Endothelial cell of umbilical vein (primary cell): ENCODE measurements at regions not wholly inside any gene's neighbourhood (a gene's known extent, or its start where the extent isn't known, plus 50 kb on each side); places are given as distances from the start of the nearest gene placed in this dataset.

Experiments used
- BruUV-seq: library from RNA; stranded (reverse); fragments of 400-500 nt; replicated peaks from 2 replicates; lab custom pipeline; 2021; lab: Mats Ljungman, UMichigan
- CTCF ChIA-PET: fragments of 300-600, 350-600 bp; sonication (Branson Sonifier 250); formaldehyde crosslinking; loops from one replicate; lab custom pipeline; 2021; ENCODE audit warnings: antibody characterized with exemption, inconsistent platforms; lab: Charles Lee
- POLR2A ChIA-PET: fragments of 300-600, 350-600 bp; sonication (Branson Sonifier 250); formaldehyde crosslinking; loops from one replicate; lab custom pipeline; 2021; ENCODE audit warnings: antibody characterized with exemption, inconsistent platforms; lab: Charles Lee
- DNase-seq: peaks from one replicate; pipeline ENCODE4 v3.0.0-alpha.2; 2011; ENCODE audit warnings: low read depth, low spot score
- FAIRE-seq: peaks from 2 replicates; lab custom pipeline; 2011; peaks lifted over from hg19 to GRCh38; lab: Jason Lieb, UNC
- H2AFZ ChIP-seq: 2 replicates; pipeline ENCODE4 v1.6.0; 2012; ENCODE audit warnings: low read depth, low read length, control low read depth, inconsistent platforms
- H3K27ac ChIP-seq: 2 replicates; pipeline ENCODE4 v1.5.1; 2011; ENCODE audit warnings: low read depth, mild to moderate bottlenecking, control low read depth, low read length, moderate library complexity; ENCODE audit not compliant: insufficient read depth
- H3K27me3 ChIP-seq, 2 experiments: 2 replicates each; pipeline versions ENCODE4 v1.6.0 to v1.6.1; 2011; ENCODE audit warnings: low read length in 2 of 2, mixed read lengths in 1 of 2; ENCODE audit not compliant: control insufficient read depth in 2 of 2, insufficient read depth in 2 of 2
- H3K36me3 ChIP-seq, 2 experiments: 2 replicates in 1 of 2; 3 replicates in 1 of 2; pipeline ENCODE4 v1.5.1; 2011; ENCODE audit warnings: low read length in 2 of 2, mild to moderate bottlenecking in 1 of 2, moderate library complexity in 1 of 2; ENCODE audit not compliant: control insufficient read depth in 2 of 2, insufficient read depth in 2 of 2; ENCODE audit errors: extremely low read depth in 1 of 2
- H3K4me1 ChIP-seq: 3 replicates; pipeline ENCODE4 v1.5.1; 2011; ENCODE audit warnings: mild to moderate bottlenecking, low read length; ENCODE audit not compliant: control insufficient read depth, insufficient read depth; ENCODE audit errors: extremely low read depth
- H3K4me2 ChIP-seq: 2 replicates; pipeline ENCODE4 v1.6.1; 2011; ENCODE audit warnings: low read length, control low read depth, mixed read lengths; ENCODE audit not compliant: insufficient read depth
- H3K4me3 ChIP-seq, 3 experiments: fragments of 200-600 bp in 1 of 3; sonication (generic), shearing (Covaris generic) in 1 of 3; replicated peaks in 1 of 3; 2 replicates each; pipeline ENCODE4 v1.5.1; 2011 to 2016; ENCODE audit warnings: control low read depth in 3 of 3, low read length in 3 of 3, mild to moderate bottlenecking in 2 of 3, inconsistent platforms in 1 of 3, low read depth in 1 of 3, moderate library complexity in 1 of 3; ENCODE audit not compliant: insufficient read depth in 1 of 3
- H3K79me2 ChIP-seq: 2 replicates; pipeline ENCODE4 v1.6.0; 2012; ENCODE audit warnings: low read length, inconsistent platforms; ENCODE audit not compliant: control insufficient read depth, insufficient read depth
- H3K9ac ChIP-seq: replicated peaks from 2 replicates; pipeline ENCODE3; 2011; ENCODE audit warnings: low read length, control low read depth; ENCODE audit not compliant: insufficient read depth; ENCODE audit errors: extremely low read depth
- H3K9me1 ChIP-seq: replicated peaks from 3 replicates; pipeline ENCODE4 v1.6.0; 2011; ENCODE audit warnings: mild to moderate bottlenecking, low read length; ENCODE audit not compliant: control insufficient read depth, insufficient read depth; ENCODE audit errors: extremely low read depth
- H3K9me3 ChIP-seq: replicated peaks from 2 replicates; pipeline ENCODE4 v1.5.1; 2012; ENCODE audit warnings: low read length, inconsistent platforms; ENCODE audit not compliant: control insufficient read depth, insufficient read depth
- H4K20me1 ChIP-seq: replicated peaks from 2 replicates; pipeline ENCODE3; 2011; ENCODE audit warnings: mild to moderate bottlenecking, low read length; ENCODE audit not compliant: control insufficient read depth, insufficient read depth; ENCODE audit errors: extremely low read depth
- EZH2 ChIP-seq: IDR thresholded peaks from 2 replicates; pipeline ENCODE4 v1.6.1; 2012; ENCODE audit warnings: borderline replicate concordance, low read depth, mild to moderate bottlenecking, moderate library complexity, low read length, inconsistent platforms; ENCODE audit not compliant: severe bottlenecking
- FOS ChIP-seq: IDR thresholded peaks from 2 replicates; pipeline ENCODE4 v1.6.1; 2011; ENCODE audit warnings: mild to moderate bottlenecking, low read length, moderate library complexity, borderline replicate concordance; ENCODE audit not compliant: insufficient read depth
- GATA2 ChIP-seq: IDR thresholded peaks from 2 replicates; pipeline ENCODE4 v1.7.0; 2011; ENCODE audit warnings: low read depth, mild to moderate bottlenecking, moderate library complexity, mixed read lengths, low read length; ENCODE audit not compliant: insufficient read length, insufficient read depth
- JUN ChIP-seq: IDR thresholded peaks from 2 replicates; pipeline ENCODE4 v1.6.1; 2011; ENCODE audit warnings: borderline replicate concordance, low read depth; ENCODE audit not compliant: insufficient read length, insufficient read depth
- MYC ChIP-seq: IDR thresholded peaks from one replicate; pipeline ENCODE4 v1.6.1; 2011; ENCODE audit warnings: mild to moderate bottlenecking, low read depth, low read length
- POLR2A ChIP-seq: IDR thresholded peaks from 2 replicates; pipeline ENCODE4 v1.6.1; 2012; ENCODE audit warnings: low read depth, mild to moderate bottlenecking, control low read depth, low read length
- POLR2AphosphoS5 ChIP-seq: IDR thresholded peaks from 2 replicates; pipeline ENCODE4 v1.6.1; 2012; ENCODE audit warnings: low read depth, mild to moderate bottlenecking, control low read depth, low read length, moderate library complexity; ENCODE audit not compliant: insufficient read depth
- dilution Hi-C: fragments of 300-500 bp; cut with MboI; formaldehyde crosslinking; loops from one replicate; pipeline ENCODE4 v1.15.0; 2019; ENCODE audit warnings: low sequenced_read_pairs; ENCODE audit not compliant: extremely low pct_ligation_motif_present
- intact Hi-C: fragments of 100-400 bp; cut with micrococcal nuclease; formaldehyde crosslinking; loops from one replicate; pipeline ENCODE4 v1.10.0; 2022
- TF ChIP-seq, protein P1 (sequence below), 2 donors: IDR thresholded peaks; 1 replicate in 1 of 2; 2 replicates in 1 of 2; pipeline ENCODE4 v1.5.1; 2011; ENCODE audit warnings: low read length in 2 of 2, mild to moderate bottlenecking in 2 of 2, moderate library complexity in 2 of 2, control low read depth in 1 of 2, inconsistent platforms in 1 of 2, low read depth in 1 of 2; ENCODE audit not compliant: insufficient read depth in 1 of 2; ENCODE audit errors: extremely low read depth in 1 of 2
- TF ChIP-seq, protein P2 (sequence below): IDR thresholded peaks from 2 replicates; pipeline ENCODE4 v1.6.1; 2011; ENCODE audit not compliant: insufficient read depth, insufficient read length

DNA sequence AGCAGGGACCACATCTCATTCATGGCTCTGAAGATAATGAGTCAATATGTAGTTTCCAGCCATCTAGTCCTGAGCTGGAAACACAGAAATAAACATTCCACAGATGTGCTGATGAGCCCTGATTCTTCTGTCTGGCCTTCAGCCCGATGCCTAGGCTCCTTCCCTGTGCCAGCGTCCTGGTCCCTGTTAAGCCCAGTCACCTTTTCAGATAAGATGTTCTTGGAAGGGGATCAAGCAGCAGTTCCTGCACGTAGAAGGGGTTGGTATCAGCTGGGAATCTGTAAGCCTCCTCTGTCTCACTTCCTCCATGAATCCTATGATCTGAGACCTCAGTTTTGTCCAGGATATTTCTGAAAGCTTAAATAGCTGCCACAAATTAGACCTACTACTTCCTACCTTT, 149.3 kb downstream of the TTC32 start:
- H3K4me2 ChIP-seq = no peak overlapping the region
- peaks cover 0 to 2% of the 10 kb centered on the region in 2 experiments for H3K27me3 ChIP-seq
- FAIRE-seq (no peak), DNase-seq (no peak)
- H3K9ac ChIP-seq = no peak overlapping the region
- dilution Hi-C loops = no loop called here
- no peak overlapping the region for H3K4me3 ChIP-seq
- BruUV-seq = no TSS peak
- no peak overlapping the region for H2AFZ ChIP-seq
- H3K9me3 ChIP-seq = no peaks in the 10 kb centered on the region
- H3K36me3 ChIP-seq = no peaks in the 10 kb centered on the region
- no peaks in the 10 kb centered on the region for H3K4me1 ChIP-seq
- ChIA-PET CTCF (no interaction called here), POLR2A (no interaction called here)
- intact Hi-C loops = loop anchor here (1.0 kb wide), 1 partner anchor 22 kb away; no protein-coding TSS in a partner anchor
- no peaks in the 10 kb centered on the region for H4K20me1 ChIP-seq
- TF ChIP-seq GATA2 = peak; percentile 19
- TF ChIP-seq, protein P1, sequence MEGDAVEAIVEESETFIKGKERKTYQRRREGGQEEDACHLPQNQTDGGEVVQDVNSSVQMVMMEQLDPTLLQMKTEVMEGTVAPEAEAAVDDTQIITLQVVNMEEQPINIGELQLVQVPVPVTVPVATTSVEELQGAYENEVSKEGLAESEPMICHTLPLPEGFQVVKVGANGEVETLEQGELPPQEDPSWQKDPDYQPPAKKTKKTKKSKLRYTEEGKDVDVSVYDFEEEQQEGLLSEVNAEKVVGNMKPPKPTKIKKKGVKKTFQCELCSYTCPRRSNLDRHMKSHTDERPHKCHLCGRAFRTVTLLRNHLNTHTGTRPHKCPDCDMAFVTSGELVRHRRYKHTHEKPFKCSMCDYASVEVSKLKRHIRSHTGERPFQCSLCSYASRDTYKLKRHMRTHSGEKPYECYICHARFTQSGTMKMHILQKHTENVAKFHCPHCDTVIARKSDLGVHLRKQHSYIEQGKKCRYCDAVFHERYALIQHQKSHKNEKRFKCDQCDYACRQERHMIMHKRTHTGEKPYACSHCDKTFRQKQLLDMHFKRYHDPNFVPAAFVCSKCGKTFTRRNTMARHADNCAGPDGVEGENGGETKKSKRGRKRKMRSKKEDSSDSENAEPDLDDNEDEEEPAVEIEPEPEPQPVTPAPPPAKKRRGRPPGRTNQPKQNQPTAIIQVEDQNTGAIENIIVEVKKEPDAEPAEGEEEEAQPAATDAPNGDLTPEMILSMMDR (IDR thresholded peaks at IDR 0.05; ENCODE audit: extremely low read depth in 1 of 2, insufficient read depth in 1 of 2, low read depth in 1 of 2, low read length in 2 of 2) = no peak
- no peaks in the 10 kb centered on the region for H3K9me1 ChIP-seq
- no peaks in the 10 kb centered on the region for H3K79me2 ChIP-seq
- no peak overlapping the region for H3K27ac ChIP-seq

DNA sequence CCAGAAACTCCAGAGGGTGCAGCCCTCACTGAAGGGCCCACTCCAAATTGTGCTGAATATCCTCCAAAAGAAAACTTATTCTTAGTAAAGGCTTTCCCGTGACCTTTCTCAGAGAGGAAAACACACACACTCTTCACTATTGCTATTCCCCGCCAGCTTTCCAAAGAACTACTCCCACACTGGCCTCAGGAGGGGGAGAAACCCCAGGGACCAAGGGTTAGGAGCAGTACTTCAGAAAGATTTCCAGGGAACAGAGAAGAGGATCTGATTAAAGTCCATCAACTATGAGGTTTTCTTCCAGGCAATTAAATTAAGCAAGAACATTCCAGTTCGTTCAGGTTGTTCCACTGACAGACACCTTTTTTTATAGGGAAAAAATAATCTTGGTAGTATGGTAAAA, 150.2 kb downstream of the TTC32 start:
- CTCF ChIA-PET = no interaction called here
- no peak for DNase-seq
- Histone ChIP-seq H3K4me1 (no peaks in the 10 kb centered on the region), H3K36me3 (no peaks in the 10 kb centered on the region), H3K79me2 (no peaks in the 10 kb centered on the region), H3K9ac (no peak overlapping the region), H3K9me1 (no peaks in the 10 kb centered on the region), H4K20me1 (no peaks in the 10 kb centered on the region), H3K4me3 (no peak overlapping the region), H3K9me3 (no peaks in the 10 kb centered on the region), H3K27ac (no peak overlapping the region), H3K27me3 (peaks cover 0 to 2% of the 10 kb centered on the region in 2 experiments), H3K4me2 (no peak overlapping the region), H2AFZ (no peak overlapping the region)
- dilution Hi-C loops = no loop called here
- intact Hi-C loops = loop anchor here (1.0 kb wide), 1 partner anchor 23 kb away; no protein-coding TSS in a partner anchor
- POLR2A ChIA-PET = no interaction called here
- TF ChIP-seq GATA2 (no peak), MYC (no peak), FOS (no peak), POLR2A (no peak), EZH2 (no peak), JUN (no peak), POLR2AphosphoS5 (no peak)
- TF ChIP-seq, protein P1 (IDR thresholded peaks at IDR 0.05; ENCODE audit: extremely low read depth in 1 of 2, insufficient read depth in 1 of 2, low read depth in 1 of 2, low read length in 2 of 2) = no peak
- TF ChIP-seq, protein P2, sequence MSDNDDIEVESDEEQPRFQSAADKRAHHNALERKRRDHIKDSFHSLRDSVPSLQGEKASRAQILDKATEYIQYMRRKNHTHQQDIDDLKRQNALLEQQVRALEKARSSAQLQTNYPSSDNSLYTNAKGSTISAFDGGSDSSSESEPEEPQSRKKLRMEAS = no peak
- no peak for FAIRE-seq
- BruUV-seq = no TSS peak
